ENCODE measurements at regions not wholly inside any gene's neighbourhood (a gene's known extent, or its start where the extent isn't known, plus 50 kb on each side); places are given as distances from the start of the nearest gene placed in this dataset.
"Not testable (repeated sequence)": the region's sequence is repeated elsewhere in the genome, so short reads cannot be mapped to it uniquely, and the experiment has no call there.

DNA sequence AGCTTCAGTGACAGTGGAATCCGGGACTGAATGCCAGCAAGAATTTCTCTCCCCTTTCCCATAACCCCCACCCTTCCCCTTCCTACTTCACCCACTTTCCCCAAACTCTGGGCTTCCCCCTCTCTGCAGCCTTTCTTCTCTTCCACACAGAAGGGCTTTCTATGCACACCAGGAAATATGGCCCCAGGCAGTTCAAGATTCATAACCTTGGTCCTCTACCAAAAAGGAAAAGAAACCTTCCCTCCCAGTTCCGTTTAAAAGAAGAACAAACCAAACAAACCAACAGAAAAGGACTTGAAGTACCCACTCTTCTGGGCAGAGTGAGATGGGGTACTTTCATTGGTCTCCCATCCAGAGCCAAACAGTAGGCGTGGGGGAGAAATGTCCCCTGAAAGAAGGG, 68.8 kb upstream of the ABHD2 start:
- CTCF ChIA-PET: interaction anchor here (0.6 kb wide), 1 partner anchor 158 kb away, joined by 4 read pairs; no protein-coding TSS in a partner anchor
- H3K4me3 ChIP-seq (replicated peaks in 1 of 2; ENCODE audit: low read depth in 1 of 2, low read length in 2 of 2): no peak overlapping the region
- no peak for ATAC-seq

DNA sequence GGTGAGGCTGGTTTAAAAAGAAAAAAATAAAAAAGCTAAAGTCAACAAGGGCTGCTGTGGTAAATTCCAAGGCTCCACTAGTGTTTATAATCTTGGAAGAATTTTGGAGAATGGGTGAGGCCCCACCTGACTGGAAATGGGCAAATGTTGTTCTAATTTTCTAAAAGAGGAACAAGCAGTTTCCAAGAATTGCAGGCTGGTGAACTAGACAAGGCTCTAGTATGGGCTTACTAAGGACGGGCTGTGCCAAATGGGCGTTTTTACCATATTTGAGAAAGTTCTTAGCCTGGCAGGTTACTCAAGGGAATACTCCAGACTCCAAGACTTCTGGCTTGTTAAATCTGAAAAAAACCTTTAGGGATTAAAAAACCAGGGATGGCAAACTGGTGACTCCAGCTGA, 67.0 kb upstream of the ABHD2 start:
- no peak overlapping the region for H3K27ac ChIP-seq (ENCODE audit: low read depth, low read length)
- DNase-seq (ENCODE audit: low read depth, low spot score) (no peak), ATAC-seq (no peak)
- CTCF ChIA-PET: interaction anchor here (1.2 to 1.5 kb wide), 2 partner anchors 116 to 157 kb away, joined by 3 to 4 read pairs; no protein-coding TSS in a partner anchor
- H3K9ac ChIP-seq (ENCODE audit: low read length): no peak overlapping the region
- H3K36me3 ChIP-seq (ENCODE audit: control insufficient read depth in 1 of 2, insufficient read depth in 2 of 2, low read length in 2 of 2): no peaks in the 10 kb centered on the region
- no TSS peak for BruUV-seq (replicated peaks)
- H4K20me1 ChIP-seq (ENCODE audit: insufficient read depth): no peaks in the 10 kb centered on the region
- H3K9me2 ChIP-seq (ENCODE audit: insufficient read depth): no peaks in the 10 kb centered on the region
- TF ChIP-seq EZH2 (IDR thresholded peaks at IDR 0.05) (no peak), ZNF274 (IDR thresholded peaks at IDR 0.05; ENCODE audit: low read depth, low read length) (no peak)
- TF ChIP-seq, protein P1, sequence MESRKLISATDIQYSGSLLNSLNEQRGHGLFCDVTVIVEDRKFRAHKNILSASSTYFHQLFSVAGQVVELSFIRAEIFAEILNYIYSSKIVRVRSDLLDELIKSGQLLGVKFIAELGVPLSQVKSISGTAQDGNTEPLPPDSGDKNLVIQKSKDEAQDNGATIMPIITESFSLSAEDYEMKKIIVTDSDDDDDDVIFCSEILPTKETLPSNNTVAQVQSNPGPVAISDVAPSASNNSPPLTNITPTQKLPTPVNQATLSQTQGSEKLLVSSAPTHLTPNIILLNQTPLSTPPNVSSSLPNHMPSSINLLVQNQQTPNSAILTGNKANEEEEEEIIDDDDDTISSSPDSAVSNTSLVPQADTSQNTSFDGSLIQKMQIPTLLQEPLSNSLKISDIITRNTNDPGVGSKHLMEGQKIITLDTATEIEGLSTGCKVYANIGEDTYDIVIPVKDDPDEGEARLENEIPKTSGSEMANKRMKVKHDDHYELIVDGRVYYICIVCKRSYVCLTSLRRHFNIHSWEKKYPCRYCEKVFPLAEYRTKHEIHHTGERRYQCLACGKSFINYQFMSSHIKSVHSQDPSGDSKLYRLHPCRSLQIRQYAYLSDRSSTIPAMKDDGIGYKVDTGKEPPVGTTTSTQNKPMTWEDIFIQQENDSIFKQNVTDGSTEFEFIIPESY (IDR thresholded peaks at IDR 0.05; ENCODE audit: extremely low read depth, insufficient replicate concordance, low read length): no peak
- H3K9me3 ChIP-seq (ENCODE audit: control insufficient read depth in 1 of 2, insufficient read depth in 1 of 2, low read depth in 1 of 2, low read length in 2 of 2): no peaks in the 10 kb centered on the region
- H3K4me1 ChIP-seq (ENCODE audit: control insufficient read depth in 1 of 2, insufficient read depth in 2 of 2, low read length in 2 of 2): peaks cover 11 to 18% of the 10 kb centered on the region in 2 experiments
- H3K27me3 ChIP-seq (ENCODE audit: insufficient read depth, low read length): no peaks in the 10 kb centered on the region
- H3K4me3 ChIP-seq (replicated peaks in 1 of 2; ENCODE audit: low read depth in 1 of 2, low read length in 2 of 2): no peak overlapping the region
- H3K4me2 ChIP-seq (ENCODE audit: low read length): no peak overlapping the region
- no peak overlapping the region for H2AFZ ChIP-seq (ENCODE audit: low read depth, low read length, poor library complexity, severe bottlenecking)
- RAD21 ChIA-PET (ENCODE audit: low non-redundant PET in 1 of 2, low total read pairs in 2 of 2, uncharacterized antibody in 2 of 2, unreplicated experiment in 2 of 2): no interaction called here
- no peaks in the 10 kb centered on the region for H3K79me2 ChIP-seq (ENCODE audit: insufficient read depth, low read length)
- intact Hi-C loops (cut with micrococcal nuclease): no loop called here
- POLR2A ChIA-PET: no interaction called here

More for the DNA sequence above, 68.8 kb upstream of the ABHD2 start:
- Histone ChIP-seq H3K79me2 (ENCODE audit: insufficient read depth, low read length) (no peaks in the 10 kb centered on the region), H3K27ac (ENCODE audit: low read depth, low read length) (no peak overlapping the region), H3K27me3 (ENCODE audit: insufficient read depth, low read length) (no peaks in the 10 kb centered on the region), H4K20me1 (ENCODE audit: insufficient read depth) (no peaks in the 10 kb centered on the region), H3K4me2 (ENCODE audit: low read length) (no peak overlapping the region), H3K36me3 (ENCODE audit: control insufficient read depth in 1 of 2, insufficient read depth in 2 of 2, low read length in 2 of 2) (no peaks in the 10 kb centered on the region), H3K9ac (ENCODE audit: low read length) (no peak overlapping the region), H3K9me3 (ENCODE audit: control insufficient read depth in 1 of 2, insufficient read depth in 1 of 2, low read depth in 1 of 2, low read length in 2 of 2) (no peaks in the 10 kb centered on the region), H3K9me2 (ENCODE audit: insufficient read depth) (no peaks in the 10 kb centered on the region), H3K4me1 (ENCODE audit: control insufficient read depth in 1 of 2, insufficient read depth in 2 of 2, low read length in 2 of 2) (peaks cover 13 to 19% of the 10 kb centered on the region in 2 experiments), H2AFZ (ENCODE audit: low read depth, low read length, poor library complexity, severe bottlenecking) (no peak overlapping the region)
- RAD21 ChIA-PET (ENCODE audit: low non-redundant PET in 1 of 2, low total read pairs in 2 of 2, uncharacterized antibody in 2 of 2, unreplicated experiment in 2 of 2): no interaction called here
- intact Hi-C loops (cut with micrococcal nuclease): loop anchor here (10.0 kb wide), 1 partner anchor 355 kb away; no protein-coding TSS in a partner anchor
- DNase-seq (ENCODE audit: low read depth, low spot score): no peak
- POLR2A ChIA-PET: interaction anchor here (0.8 kb wide), 1 partner anchor 99 kb away, joined by 3 read pairs; no protein-coding TSS in a partner anchor
- TF ChIP-seq YY1 (IDR thresholded peaks at IDR 0.05; ENCODE audit: extremely low read depth, insufficient replicate concordance, low read depth, low read length) (no peak), JUND (IDR thresholded peaks at IDR 0.05) (no peak), EGR1 (IDR thresholded peaks at IDR 0.05; ENCODE audit: low read depth) (no peak)
- TF ChIP-seq, protein P2, sequence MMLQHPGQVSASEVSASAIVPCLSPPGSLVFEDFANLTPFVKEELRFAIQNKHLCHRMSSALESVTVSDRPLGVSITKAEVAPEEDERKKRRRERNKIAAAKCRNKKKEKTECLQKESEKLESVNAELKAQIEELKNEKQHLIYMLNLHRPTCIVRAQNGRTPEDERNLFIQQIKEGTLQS (IDR thresholded peaks at IDR 0.05): no peak
- no TSS peak for BruUV-seq (replicated peaks)

DNA sequence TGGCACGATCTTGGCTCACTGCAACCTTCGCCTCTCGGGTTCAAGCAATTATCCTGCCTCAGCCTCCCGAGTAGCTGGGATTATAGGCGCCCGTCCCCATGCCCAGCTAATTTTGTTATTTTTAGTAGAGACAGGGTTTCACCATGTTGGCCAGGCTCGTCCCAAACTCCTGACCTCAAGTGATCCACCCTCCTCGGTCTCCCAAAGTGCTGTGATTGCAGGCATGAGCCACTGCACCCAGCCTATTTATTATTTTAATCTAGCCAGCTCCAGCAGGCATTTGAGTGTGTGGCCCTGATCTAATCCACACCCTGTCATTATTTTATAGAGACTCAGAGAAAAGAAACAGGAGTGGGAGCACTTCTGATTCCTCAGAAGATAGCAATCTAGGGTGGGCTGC, 66.4 kb upstream of the ABHD2 start:
- DNase-seq (ENCODE audit: low read depth, low spot score); H3K27ac ChIP-seq (ENCODE audit: low read depth, low read length); RAD21 ChIA-PET (ENCODE audit: low non-redundant PET in 1 of 2, low total read pairs in 2 of 2, uncharacterized antibody in 2 of 2, unreplicated experiment in 2 of 2); BruUV-seq (replicated peaks); H3K9ac ChIP-seq (ENCODE audit: low read length); H3K36me3 ChIP-seq (ENCODE audit: control insufficient read depth in 1 of 2, insufficient read depth in 2 of 2, low read length in 2 of 2); H4K20me1 ChIP-seq (ENCODE audit: insufficient read depth); H3K4me3 ChIP-seq (replicated peaks in 1 of 2; ENCODE audit: low read depth in 1 of 2, low read length in 2 of 2); intact Hi-C loops (cut with micrococcal nuclease); H3K79me2 ChIP-seq (ENCODE audit: insufficient read depth, low read length); H3K9me3 ChIP-seq (ENCODE audit: control insufficient read depth in 1 of 2, insufficient read depth in 1 of 2, low read depth in 1 of 2, low read length in 2 of 2); H3K4me2 ChIP-seq (ENCODE audit: low read length); POLR2A ChIA-PET; H3K9me2 ChIP-seq (ENCODE audit: insufficient read depth); H2AFZ ChIP-seq (ENCODE audit: low read depth, low read length, poor library complexity, severe bottlenecking); ATAC-seq; H3K27me3 ChIP-seq (ENCODE audit: insufficient read depth, low read length): not testable (repeated sequence)
- H3K4me1 ChIP-seq (ENCODE audit: control insufficient read depth in 1 of 2, insufficient read depth in 2 of 2, low read length in 2 of 2): peaks cover 5 to 11% of the 10 kb centered on the region in 2 experiments
- CTCF ChIA-PET: interaction anchor here (1.2 kb wide), 2 partner anchors 117 to 156 kb away, joined by 4 read pairs; no protein-coding TSS in a partner anchor
